K562 (cell line): ENCODE measurements at regions not wholly inside any gene's neighbourhood (a gene's known extent, or its start where the extent isn't known, plus 50 kb on each side); places are given as distances from the start of the nearest gene placed in this dataset.
"Not testable (repeated sequence)": the region's sequence is repeated elsewhere in the genome, so short reads cannot be mapped to it uniquely, and the experiment has no call there.

Experiments
- DNMT1 ChIP-seq: fragments of 450-650 bp; IDR thresholded peaks from 2 replicates; pipeline ENCODE4 v1.6.1; 2016; ENCODE audit warnings: antibody characterized with exemption, mild to moderate bottlenecking
- JUNB ChIP-seq: fragments of 450-650 bp; formaldehyde crosslinking; conservative IDR thresholded peaks from 2 replicates; pipeline ENCODE4 v1.4.0; 2020; ENCODE audit warnings: mild to moderate bottlenecking
- THRA ChIP-seq: fragments of 450-650 bp; IDR thresholded peaks from 2 replicates; pipeline ENCODE4 v1.6.1; 2017; ENCODE audit warnings: mild to moderate bottlenecking, moderate library complexity
- YY1 ChIP-seq, 3 experiments: IDR thresholded peaks; 2 replicates each; pipeline ENCODE4 v1.6.1; 2011; ENCODE audit warnings: low read length in 2 of 3, mild to moderate bottlenecking in 2 of 3, moderate library complexity in 2 of 3, borderline replicate concordance in 1 of 3, control low read depth in 1 of 3, low read depth in 1 of 3; ENCODE audit not compliant: insufficient read depth in 3 of 3, insufficient replicate concordance in 2 of 3, control insufficient read depth in 1 of 3, insufficient read length in 1 of 3; ENCODE audit errors: extremely low read depth in 1 of 3

- TF ChIP-seq THRA; DNMT1; YY1 (IDR thresholded peaks at IDR 0.05; ENCODE audit: borderline replicate concordance in 1 of 3, control insufficient read depth in 1 of 3, extremely low read depth in 1 of 3, insufficient read depth in 3 of 3, insufficient read length in 1 of 3, insufficient replicate concordance in 2 of 3, low read depth in 1 of 3, low read length in 2 of 3); JUNB (CRISPR knock-in tag): not testable (repeated sequence)
Observed at GRCh38 chr16:11420067-11420466, 74.8 kb downstream of the RMI2 start.
